Thoracic aorta (tissue), 2 donors: ENCODE measurements at regions not wholly inside any gene's neighbourhood (a gene's known extent, or its start where the extent isn't known, plus 50 kb on each side); places are given as distances from the start of the nearest gene placed in this dataset.
A peak's percentile ranks its signal among the peaks of the same experiment; 100 is the strongest.

Experiments
- ATAC-seq: fragments of 150-250 bp; one replicate; pipeline ENCODE4 v1.8.0; 2017; ENCODE audit warnings: low read depth; ENCODE audit not compliant: insufficient number of reproducible peaks, low FRiP score
- DNase-seq: peaks from one replicate; pipeline ENCODE4 v3.0.0-alpha.2; 2020; ENCODE audit warnings: low spot score
- H3K27ac ChIP-seq, 2 donors: fragments of 200-600 bp; sonication (generic); 1 replicate in 1 of 2; 2 replicates in 1 of 2; pipeline ENCODE4 v1.5.1; 2016; ENCODE audit warnings: mild to moderate bottlenecking in 2 of 2, moderate library complexity in 2 of 2
- H3K27me3 ChIP-seq: fragments of 200-600 bp; sonication (generic); replicated peaks from 2 replicates; pipeline ENCODE4 v1.6.0; 2016; ENCODE audit warnings: mild to moderate bottlenecking; ENCODE audit not compliant: insufficient read depth
- H3K36me3 ChIP-seq: fragments of 200-600 bp; sonication (generic); one replicate; pipeline ENCODE4 v1.5.1; 2016
- H3K4me1 ChIP-seq, 2 donors: fragments of 200-600 bp; sonication (generic); 1 replicate in 1 of 2; 2 replicates in 1 of 2; pipeline versions ENCODE4 v1.5.1 to v1.6.0; 2016; ENCODE audit warnings: low read depth in 2 of 2, mild to moderate bottlenecking in 1 of 2; ENCODE audit not compliant: control insufficient read depth in 1 of 2
- H3K4me3 ChIP-seq: fragments of 200-600 bp; sonication (generic); 2 replicates; pipeline ENCODE4 v1.5.1; 2016; ENCODE audit warnings: mild to moderate bottlenecking
- H3K9me3 ChIP-seq: fragments of 200-600 bp; sonication (generic); 2 replicates; pipeline ENCODE4 v1.5.1; 2016
- TF ChIP-seq, protein P1 (sequence below): fragments of 200-600 bp; sonication (generic); IDR thresholded peaks from one replicate; pipeline ENCODE4 v1.5.1; 2019; ENCODE audit warnings: antibody characterized with exemption

DNA sequence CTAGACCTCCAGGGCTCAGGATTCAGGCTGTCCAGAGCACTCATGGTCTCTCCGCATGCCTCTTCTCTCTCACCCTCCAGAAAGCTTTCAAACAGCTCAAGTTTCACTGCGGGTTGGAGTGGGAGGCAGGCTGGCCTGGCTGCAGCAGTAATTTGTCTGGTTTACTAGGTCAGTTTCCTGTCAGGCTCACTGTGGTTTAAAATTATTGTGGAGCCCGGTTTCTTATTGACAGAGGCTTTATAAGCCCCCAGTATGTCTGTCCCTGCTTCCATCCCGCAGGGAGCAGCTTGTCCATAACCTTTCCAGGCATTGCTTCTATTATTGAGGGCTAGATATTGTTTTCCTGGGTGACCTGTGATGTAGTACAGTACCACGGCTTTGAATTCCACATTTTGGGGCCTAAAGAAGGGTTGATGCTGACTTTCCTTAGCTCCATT, 235.3 kb upstream of the SORL1-AS1 start:
- Histone ChIP-seq H3K27ac (peak overlapping the region; percentile 29 to 33), H3K27me3 (no peaks in the 10 kb centered on the region), H3K36me3 (no peaks in the 10 kb centered on the region), H3K4me1 (peaks cover 0 to 35% of the 10 kb centered on the region in 2 donors), H3K9me3 (no peaks in the 10 kb centered on the region), H3K4me3 (no peak overlapping the region)
- no peak for DNase-seq
- TF ChIP-seq, protein P1, sequence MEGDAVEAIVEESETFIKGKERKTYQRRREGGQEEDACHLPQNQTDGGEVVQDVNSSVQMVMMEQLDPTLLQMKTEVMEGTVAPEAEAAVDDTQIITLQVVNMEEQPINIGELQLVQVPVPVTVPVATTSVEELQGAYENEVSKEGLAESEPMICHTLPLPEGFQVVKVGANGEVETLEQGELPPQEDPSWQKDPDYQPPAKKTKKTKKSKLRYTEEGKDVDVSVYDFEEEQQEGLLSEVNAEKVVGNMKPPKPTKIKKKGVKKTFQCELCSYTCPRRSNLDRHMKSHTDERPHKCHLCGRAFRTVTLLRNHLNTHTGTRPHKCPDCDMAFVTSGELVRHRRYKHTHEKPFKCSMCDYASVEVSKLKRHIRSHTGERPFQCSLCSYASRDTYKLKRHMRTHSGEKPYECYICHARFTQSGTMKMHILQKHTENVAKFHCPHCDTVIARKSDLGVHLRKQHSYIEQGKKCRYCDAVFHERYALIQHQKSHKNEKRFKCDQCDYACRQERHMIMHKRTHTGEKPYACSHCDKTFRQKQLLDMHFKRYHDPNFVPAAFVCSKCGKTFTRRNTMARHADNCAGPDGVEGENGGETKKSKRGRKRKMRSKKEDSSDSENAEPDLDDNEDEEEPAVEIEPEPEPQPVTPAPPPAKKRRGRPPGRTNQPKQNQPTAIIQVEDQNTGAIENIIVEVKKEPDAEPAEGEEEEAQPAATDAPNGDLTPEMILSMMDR = no peak
- no peak for ATAC-seq

DNA sequence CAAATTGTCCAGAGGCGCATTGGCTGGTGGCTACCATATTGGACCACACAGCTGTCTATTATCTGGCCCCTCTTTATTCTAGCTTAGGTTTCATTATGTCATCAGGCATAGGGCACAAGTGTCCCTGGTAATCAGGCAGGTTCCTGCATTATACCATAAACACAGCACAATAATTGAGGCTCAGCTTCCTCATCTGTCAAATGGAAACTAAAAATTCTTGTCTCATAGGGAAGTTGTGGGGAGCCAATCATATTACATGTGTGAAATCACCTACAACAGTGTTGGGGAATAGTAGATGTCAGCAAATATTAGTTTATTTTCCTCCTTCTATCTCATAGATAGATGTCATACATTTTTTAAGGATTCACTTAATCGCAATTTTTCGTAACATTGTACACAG, 231.0 kb upstream of the SORL1-AS1 start:
- no peaks in the 10 kb centered on the region for H3K9me3 ChIP-seq
- H3K4me1 ChIP-seq = peaks cover 0 to 40% of the 10 kb centered on the region in 2 donors
- TF ChIP-seq, protein P1 = no peak
- DNase-seq (no peak), ATAC-seq (no peak)
- H3K27ac ChIP-seq = no peak overlapping the region
- H3K4me3 ChIP-seq = no peak overlapping the region
- H3K36me3 ChIP-seq = no peaks in the 10 kb centered on the region
- H3K27me3 ChIP-seq = no peaks in the 10 kb centered on the region
